GM23338 (cell line): ENCODE measurements at regions not wholly inside any gene's neighbourhood (a gene's known extent, or its start where the extent isn't known, plus 50 kb on each side); places are given as distances from the start of the nearest gene placed in this dataset.

ENCODE experiments used
- ATAC-seq: fragments of 200-7000 bp; cut with Tn5 transposase; 3 replicates; pipeline ENCODE4 v1.9.1; 2020
- DNase-seq: peaks from one replicate; pipeline ENCODE4 v3.0.0-alpha.2; 2015; ENCODE audit warnings: low spot score
- H2AFZ ChIP-seq: fragments of 200-600 bp; sonication (generic); 2 replicates; pipeline ENCODE4 v1.8.0; 2016; ENCODE audit warnings: antibody characterized with exemption, mild to moderate bottlenecking, moderate library complexity
- H3F3A ChIP-seq: fragments of 200-600 bp; sonication (generic); replicated peaks from 2 replicates; pipeline ENCODE4 v1.8.0; 2017; ENCODE audit warnings: antibody characterized with exemption, mixed run types, low read depth
- H3K27ac ChIP-seq: fragments of 200-600 bp; sonication (generic); 2 replicates; pipeline ENCODE4 v1.6.1; 2016; ENCODE audit warnings: low read depth
- H3K27me3 ChIP-seq: fragments of 200-600 bp; sonication (generic); 2 replicates; pipeline ENCODE4 v1.8.0; 2016; ENCODE audit warnings: mild to moderate bottlenecking, mixed run types, moderate library complexity; ENCODE audit not compliant: insufficient read depth
- H3K36me3 ChIP-seq: fragments of 200-600 bp; sonication (generic); 2 replicates; pipeline ENCODE4 v1.8.0; 2016; ENCODE audit warnings: mild to moderate bottlenecking; ENCODE audit not compliant: insufficient read depth
- H3K4me1 ChIP-seq: fragments of 200-600 bp; sonication (generic); 2 replicates; pipeline ENCODE4 v1.8.0; 2016; ENCODE audit warnings: mild to moderate bottlenecking, moderate library complexity; ENCODE audit not compliant: insufficient read depth
- H3K4me2 ChIP-seq: fragments of 200-600 bp; sonication (generic); 2 replicates; pipeline ENCODE4 v1.7.1; 2017; ENCODE audit warnings: mixed run types
- H3K4me3 ChIP-seq: fragments of 200-600 bp; sonication (generic); 2 replicates; pipeline ENCODE4 v1.6.1; 2016; ENCODE audit warnings: mixed run types
- H3K79me2 ChIP-seq: fragments of 200-600 bp; sonication (generic); replicated peaks from 2 replicates; pipeline ENCODE4 v1.8.0; 2017; ENCODE audit warnings: mild to moderate bottlenecking; ENCODE audit not compliant: insufficient read depth
- H3K9me2 ChIP-seq: fragments of 200-600 bp; sonication (generic); 2 replicates; pipeline ENCODE4 v1.8.0; 2017; ENCODE audit not compliant: insufficient read depth
- H4K20me1 ChIP-seq: fragments of 200-600 bp; sonication (generic); replicated peaks from 2 replicates; pipeline ENCODE4 v1.8.0; 2017; ENCODE audit warnings: mild to moderate bottlenecking; ENCODE audit not compliant: insufficient read depth
- H3K27ac Mint-ChIP-seq: 2 replicates; pipeline ENCODE4 v1.8.0; 2020; ENCODE audit warnings: inconsistent platforms, mild to moderate bottlenecking, moderate library complexity, mixed read lengths
- H3K27me3 Mint-ChIP-seq: 3 replicates; pipeline ENCODE4 v1.8.0; 2022; ENCODE audit warnings: low read depth, mild to moderate bottlenecking, moderate library complexity, mixed read lengths, inconsistent platforms; ENCODE audit not compliant: insufficient read depth, poor library complexity
- H3K36me3 Mint-ChIP-seq: 3 replicates; pipeline ENCODE4 v1.8.0; 2021; ENCODE audit warnings: low read depth, mild to moderate bottlenecking, inconsistent platforms, moderate library complexity, mixed read lengths
- H3K4me1 Mint-ChIP-seq: 3 replicates; pipeline ENCODE4 v1.8.0; 2020; ENCODE audit warnings: mild to moderate bottlenecking, inconsistent platforms, mixed read lengths
- H3K4me3 Mint-ChIP-seq: 3 replicates; pipeline ENCODE4 v1.8.0; 2021; ENCODE audit warnings: moderate library complexity, mild to moderate bottlenecking, inconsistent platforms, mixed read lengths
- H3K9me3 Mint-ChIP-seq: 3 replicates; pipeline ENCODE4 v1.8.0; 2020; ENCODE audit warnings: moderate library complexity, mild to moderate bottlenecking, inconsistent platforms, mixed read lengths
- CREB1 ChIP-seq: fragments of 250-450 bp; sonication (Bioruptor Pico); IDR thresholded peaks from 2 replicates; pipeline ENCODE4 v1.5.0; 2020; ENCODE audit warnings: low read depth, mild to moderate bottlenecking, moderate library complexity
- EZH2 ChIP-seq: fragments of 200-600 bp; sonication (generic); IDR thresholded peaks from one replicate; pipeline ENCODE4 v1.8.0; 2017; ENCODE audit warnings: antibody characterized with exemption, mild to moderate bottlenecking, low read depth; ENCODE audit not compliant: unreplicated experiment
- POLR2AphosphoS5 ChIP-seq: IDR thresholded peaks from 2 replicates; pipeline ENCODE4 v1.6.1; 2016; ENCODE audit warnings: antibody characterized with exemption, low read depth
- ZNF114 ChIP-seq: fragments of 250-450 bp; sonication (Bioruptor Pico); IDR thresholded peaks from 2 replicates; pipeline ENCODE4 v1.5.0; 2020; ENCODE audit warnings: mild to moderate bottlenecking, moderate library complexity
- ZNF331 ChIP-seq: fragments of 250-450 bp; sonication (Bioruptor Pico); IDR thresholded peaks from 2 replicates; pipeline ENCODE4 v1.5.0; 2020; ENCODE audit warnings: low read depth, mild to moderate bottlenecking, moderate library complexity
- TF ChIP-seq, protein P1 (sequence below): fragments of 250-450 bp; sonication (Bioruptor Pico); IDR thresholded peaks from 2 replicates; pipeline ENCODE4 v1.5.0; 2020; ENCODE audit warnings: mild to moderate bottlenecking, moderate library complexity

- TF ChIP-seq, protein P1, sequence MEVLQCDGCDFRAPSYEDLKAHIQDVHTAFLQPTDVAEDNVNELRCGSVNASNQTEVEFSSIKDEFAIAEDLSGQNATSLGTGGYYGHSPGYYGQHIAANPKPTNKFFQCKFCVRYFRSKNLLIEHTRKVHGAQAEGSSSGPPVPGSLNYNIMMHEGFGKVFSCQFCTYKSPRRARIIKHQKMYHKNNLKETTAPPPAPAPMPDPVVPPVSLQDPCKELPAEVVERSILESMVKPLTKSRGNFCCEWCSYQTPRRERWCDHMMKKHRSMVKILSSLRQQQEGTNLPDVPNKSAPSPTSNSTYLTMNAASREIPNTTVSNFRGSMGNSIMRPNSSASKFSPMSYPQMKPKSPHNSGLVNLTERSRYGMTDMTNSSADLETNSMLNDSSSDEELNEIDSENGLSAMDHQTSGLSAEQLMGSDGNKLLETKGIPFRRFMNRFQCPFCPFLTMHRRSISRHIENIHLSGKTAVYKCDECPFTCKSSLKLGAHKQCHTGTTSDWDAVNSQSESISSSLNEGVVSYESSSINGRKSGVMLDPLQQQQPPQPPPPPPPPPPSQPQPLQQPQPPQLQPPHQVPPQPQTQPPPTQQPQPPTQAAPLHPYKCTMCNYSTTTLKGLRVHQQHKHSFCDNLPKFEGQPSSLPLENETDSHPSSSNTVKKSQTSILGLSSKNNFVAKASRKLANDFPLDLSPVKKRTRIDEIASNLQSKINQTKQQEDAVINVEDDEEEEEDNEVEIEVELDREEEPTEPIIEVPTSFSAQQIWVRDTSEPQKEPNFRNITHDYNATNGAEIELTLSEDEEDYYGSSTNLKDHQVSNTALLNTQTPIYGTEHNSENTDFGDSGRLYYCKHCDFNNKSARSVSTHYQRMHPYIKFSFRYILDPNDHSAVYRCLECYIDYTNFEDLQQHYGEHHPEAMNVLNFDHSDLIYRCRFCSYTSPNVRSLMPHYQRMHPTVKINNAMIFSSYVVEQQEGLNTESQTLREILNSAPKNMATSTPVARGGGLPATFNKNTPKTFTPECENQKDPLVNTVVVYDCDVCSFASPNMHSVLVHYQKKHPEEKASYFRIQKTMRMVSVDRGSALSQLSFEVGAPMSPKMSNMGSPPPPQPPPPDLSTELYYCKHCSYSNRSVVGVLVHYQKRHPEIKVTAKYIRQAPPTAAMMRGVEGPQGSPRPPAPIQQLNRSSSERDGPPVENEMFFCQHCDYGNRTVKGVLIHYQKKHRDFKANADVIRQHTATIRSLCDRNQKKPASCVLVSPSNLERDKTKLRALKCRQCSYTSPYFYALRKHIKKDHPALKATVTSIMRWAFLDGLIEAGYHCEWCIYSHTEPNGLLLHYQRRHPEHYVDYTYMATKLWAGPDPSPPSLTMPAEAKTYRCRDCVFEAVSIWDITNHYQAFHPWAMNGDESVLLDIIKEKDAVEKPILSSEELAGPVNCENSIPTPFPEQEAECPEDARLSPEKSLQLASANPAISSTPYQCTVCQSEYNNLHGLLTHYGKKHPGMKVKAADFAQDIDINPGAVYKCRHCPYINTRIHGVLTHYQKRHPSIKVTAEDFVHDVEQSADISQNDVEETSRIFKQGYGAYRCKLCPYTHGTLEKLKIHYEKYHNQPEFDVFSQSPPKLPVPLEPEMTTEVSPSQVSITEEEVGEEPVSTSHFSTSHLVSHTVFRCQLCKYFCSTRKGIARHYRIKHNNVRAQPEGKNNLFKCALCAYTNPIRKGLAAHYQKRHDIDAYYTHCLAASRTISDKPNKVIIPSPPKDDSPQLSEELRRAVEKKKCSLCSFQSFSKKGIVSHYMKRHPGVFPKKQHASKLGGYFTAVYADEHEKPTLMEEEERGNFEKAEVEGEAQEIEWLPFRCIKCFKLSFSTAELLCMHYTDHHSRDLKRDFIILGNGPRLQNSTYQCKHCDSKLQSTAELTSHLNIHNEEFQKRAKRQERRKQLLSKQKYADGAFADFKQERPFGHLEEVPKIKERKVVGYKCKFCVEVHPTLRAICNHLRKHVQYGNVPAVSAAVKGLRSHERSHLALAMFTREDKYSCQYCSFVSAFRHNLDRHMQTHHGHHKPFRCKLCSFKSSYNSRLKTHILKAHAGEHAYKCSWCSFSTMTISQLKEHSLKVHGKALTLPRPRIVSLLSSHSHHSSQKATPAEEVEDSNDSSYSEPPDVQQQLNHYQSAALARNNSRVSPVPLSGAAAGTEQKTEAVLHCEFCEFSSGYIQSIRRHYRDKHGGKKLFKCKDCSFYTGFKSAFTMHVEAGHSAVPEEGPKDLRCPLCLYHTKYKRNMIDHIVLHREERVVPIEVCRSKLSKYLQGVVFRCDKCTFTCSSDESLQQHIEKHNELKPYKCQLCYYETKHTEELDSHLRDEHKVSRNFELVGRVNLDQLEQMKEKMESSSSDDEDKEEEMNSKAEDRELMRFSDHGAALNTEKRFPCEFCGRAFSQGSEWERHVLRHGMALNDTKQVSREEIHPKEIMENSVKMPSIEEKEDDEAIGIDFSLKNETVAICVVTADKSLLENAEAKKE, result no peak
- no peak for TF ChIP-seq CREB1 (CRISPR knock-in tag)
These were observed 80.9 kb downstream of the LARP7 start (continued) for GRCh38 chr4:112717856-112718255.

DNA sequence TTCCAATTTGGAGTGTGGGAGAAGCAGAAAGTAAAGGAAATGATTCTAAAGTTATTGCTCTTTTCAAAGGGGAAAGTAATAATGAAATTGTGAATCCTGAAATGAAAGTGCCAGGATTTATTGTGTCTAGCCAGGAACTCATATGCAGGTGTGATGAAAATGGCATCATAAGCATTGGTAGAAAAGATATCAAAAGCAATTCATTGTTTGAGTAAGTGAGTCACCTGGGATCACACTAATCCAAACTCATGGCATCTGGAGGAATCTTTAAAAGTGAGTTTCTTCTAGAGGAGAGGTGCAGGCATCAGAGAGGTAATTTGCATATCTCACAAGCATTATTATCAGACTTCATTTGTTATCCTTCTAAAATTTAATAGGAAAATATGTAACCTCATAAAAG, 84.7 kb downstream of the LARP7 start:
- no peak overlapping the region for H2AFZ ChIP-seq
- ATAC-seq (no peak), DNase-seq (no peak)
- H3K9me3 Mint-ChIP-seq, result no peaks in the 10 kb centered on the region
- H3K4me1 ChIP-seq, result peaks cover 44% of the 10 kb centered on the region
- TF ChIP-seq ZNF114 (no peak), ZNF331 (CRISPR knock-in tag) (no peak), POLR2AphosphoS5 (no peak), EZH2 (no peak)
- TF ChIP-seq, protein P1, result no peak
- H3K4me3 Mint-ChIP-seq, result no peak overlapping the region
- no peaks in the 10 kb centered on the region for H3K27me3 ChIP-seq
- peaks cover 40% of the 10 kb centered on the region for H3K4me1 Mint-ChIP-seq
- no peak overlapping the region for H3K4me3 ChIP-seq
- peaks cover 3% of the 10 kb centered on the region for H3K27me3 Mint-ChIP-seq
- H3K36me3 ChIP-seq, result no peaks in the 10 kb centered on the region
- H3K36me3 Mint-ChIP-seq, result peaks cover 15% of the 10 kb centered on the region; the same call in 2 of the 3 replicates
- no peaks in the 10 kb centered on the region; the same call in 1 of the 2 replicates for H3F3A ChIP-seq
- H3K27ac Mint-ChIP-seq, result 0 out of 2 replicates have a peak overlapping the region, but pooled peaks have one; percentile 33
- H3K4me2 ChIP-seq, result no peak overlapping the region
- peak overlapping the region; percentile 60; the same call in 1 of the 2 replicates for H3K27ac ChIP-seq
- no peaks in the 10 kb centered on the region for H4K20me1 ChIP-seq
- peaks cover 76% of the 10 kb centered on the region for H3K79me2 ChIP-seq
- peaks cover 4% of the 10 kb centered on the region; the same call in 1 of the 2 replicates for H3K9me2 ChIP-seq
